RPMI7951 (cell line): ENCODE measurements at regions not wholly inside any gene's neighbourhood (a gene's known extent, or its start where the extent isn't known, plus 50 kb on each side); places are given as distances from the start of the nearest gene placed in this dataset.
A peak's percentile ranks its signal among the peaks of the same experiment; 100 is the strongest.

Source experiments
- DNase-seq: peaks from one replicate; pipeline ENCODE4 v3.0.0-alpha.2; 2012; ENCODE audit warnings: low read depth

GRCh38 chr9:87247097-87247496 is 250.6 kb upstream of the DAPK1 start:
- DNase-seq = no peak

- no peak for DNase-seq
Observed at GRCh38 chr9:87249029-87249428, 248.6 kb upstream of the DAPK1 start.

- DNase-seq = no peak
Observed at GRCh38 chr9:87250205-87250604, 247.5 kb upstream of the DAPK1 start.

- DNase-seq = no peak
Observed at GRCh38 chr9:87255431-87256155, 242.1 kb upstream of the DAPK1 start.

GRCh38 chr9:87256973-87257372 is 240.7 kb upstream of the DAPK1 start:
- peak; percentile 39 for DNase-seq

GRCh38 chr9:87259543-87260518 is 237.8 kb upstream of the DAPK1 start:
- no peak for DNase-seq

GRCh38 chr9:87263291-87263690 is 234.4 kb upstream of the DAPK1 start:
- no peak for DNase-seq

DNA sequence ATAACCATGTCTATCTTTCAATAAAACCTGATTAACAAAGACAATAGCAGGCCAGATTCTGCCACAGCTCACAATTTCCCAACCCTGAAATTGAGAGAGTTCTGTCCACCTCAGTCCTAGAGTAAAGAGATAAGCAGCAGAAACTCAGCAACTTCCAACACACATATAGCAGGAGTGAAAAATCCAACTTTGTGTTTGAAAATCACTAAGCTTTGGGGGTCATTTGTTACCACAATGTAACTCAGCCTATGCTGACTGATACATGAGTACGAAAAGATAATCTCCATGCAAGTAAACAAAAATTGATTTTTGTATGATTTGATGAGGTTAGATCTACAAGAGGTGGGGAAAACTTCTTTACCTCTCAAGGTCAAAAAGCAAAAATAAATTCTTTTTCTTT is 231.0 kb upstream of the DAPK1 start:
- DNase-seq = no peak

GRCh38 chr9:87267251-87268070 is 230.2 kb upstream of the DAPK1 start:
- DNase-seq = peak; percentile 60

DNA sequence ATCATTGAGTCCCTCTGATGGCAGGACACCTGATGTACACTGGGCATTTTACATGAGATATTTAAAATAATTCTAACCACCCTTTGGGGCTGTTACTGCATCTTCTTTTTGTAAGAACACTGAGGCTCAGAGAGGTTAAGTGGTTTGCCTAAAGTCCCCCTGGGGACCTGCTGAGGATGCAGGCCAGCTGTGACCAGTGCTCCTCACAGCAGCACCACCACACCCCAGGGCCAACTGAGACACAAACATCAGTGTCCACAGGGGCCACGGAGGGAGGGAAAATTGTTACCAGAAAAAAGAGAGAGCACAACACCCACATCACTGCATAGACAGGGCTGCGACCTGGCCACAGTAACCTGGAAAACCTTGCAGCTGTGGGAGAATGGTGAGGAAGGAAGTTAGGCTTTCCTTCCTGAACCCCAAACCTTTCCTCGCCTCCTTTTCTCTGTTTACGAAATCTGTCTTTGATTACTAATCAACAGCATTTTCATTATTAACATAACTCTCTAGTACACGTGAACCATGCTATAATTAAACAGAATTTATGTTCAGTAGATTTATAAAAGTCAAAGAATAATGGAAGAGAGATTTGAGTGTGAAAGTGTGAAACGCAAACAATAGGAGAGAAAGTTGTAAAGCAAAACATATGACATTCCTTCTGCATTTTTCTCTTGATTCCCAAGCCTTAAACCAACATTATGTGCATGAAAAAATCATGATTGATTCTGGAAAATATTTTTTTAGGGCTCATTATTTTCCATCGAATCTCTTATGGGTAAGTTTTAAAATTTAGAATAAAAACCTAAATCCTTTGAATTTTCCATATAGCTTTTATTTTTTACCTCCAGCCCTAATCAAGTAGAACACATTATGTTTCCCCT is 228.1 kb upstream of the DAPK1 start:
- DNase-seq = no peak

- peak; percentile 78 for DNase-seq
Observed at GRCh38 chr9:87270221-87270847, 227.3 kb upstream of the DAPK1 start.

- DNase-seq = no peak
Observed at GRCh38 chr9:87270848-87271234, 226.8 kb upstream of the DAPK1 start.

DNA sequence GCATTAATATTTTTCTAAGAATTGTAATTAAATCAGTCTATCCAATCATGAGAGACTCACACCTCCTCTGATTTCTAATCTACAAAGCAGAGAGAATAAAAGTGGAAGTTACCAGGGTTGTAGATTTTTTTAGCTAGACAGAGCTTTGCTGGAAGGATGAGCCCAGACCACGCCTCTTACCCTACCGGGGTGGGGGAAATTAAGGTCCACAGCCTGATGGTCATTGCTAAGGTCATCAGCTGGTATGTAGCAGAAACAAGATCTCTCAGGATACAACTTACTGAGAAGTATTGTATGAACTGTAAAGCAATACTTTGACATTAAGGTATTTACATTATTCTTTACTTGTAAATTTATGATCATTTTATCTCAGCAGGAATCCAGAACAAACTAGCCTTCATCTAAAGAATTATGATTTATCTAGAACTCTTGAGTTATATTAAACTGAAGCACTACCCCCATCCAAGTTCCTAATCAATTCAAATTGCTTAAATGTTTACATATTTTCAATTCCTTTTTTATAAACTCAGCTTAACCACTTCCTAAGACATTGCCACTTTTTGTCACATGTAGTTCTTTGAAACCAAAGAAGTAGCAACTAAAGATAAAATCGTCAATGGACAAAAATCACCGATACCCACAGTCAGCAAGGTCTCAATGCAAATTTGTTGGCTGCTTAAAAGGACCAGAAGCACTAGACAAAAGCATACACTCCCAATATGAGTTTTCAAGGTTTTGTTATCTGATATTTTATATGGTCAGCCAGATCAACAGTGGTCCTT is 225.8 kb upstream of the DAPK1 start:
- no peak for DNase-seq

GRCh38 chr9:87275047-87275725 is 222.5 kb upstream of the DAPK1 start:
- no peak for DNase-seq

DNA sequence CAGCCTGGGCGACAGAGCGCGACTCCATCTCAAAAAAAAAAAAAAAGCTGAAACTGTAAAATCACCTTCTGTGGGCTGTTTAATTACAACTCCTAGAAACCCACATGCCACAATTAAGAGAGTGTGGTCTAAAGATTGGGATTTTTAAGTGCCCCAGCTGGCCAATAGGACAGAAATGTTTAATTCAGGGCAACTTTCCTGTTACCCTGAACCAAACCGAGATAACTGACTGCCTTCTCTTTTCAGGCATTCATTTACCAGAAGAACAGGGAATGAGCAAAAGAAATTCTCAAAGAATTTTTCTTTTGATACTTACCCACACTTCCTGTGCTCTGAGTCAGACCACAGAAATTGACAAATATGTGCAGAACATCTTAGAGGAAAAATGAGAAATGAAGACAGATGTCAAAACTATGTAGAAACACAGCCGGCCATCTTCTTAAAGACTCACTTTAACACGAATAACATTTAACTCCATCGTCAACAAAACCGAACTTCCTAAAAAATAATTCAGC is 221.3 kb upstream of the DAPK1 start:
- DNase-seq = peak; percentile 57

DNA sequence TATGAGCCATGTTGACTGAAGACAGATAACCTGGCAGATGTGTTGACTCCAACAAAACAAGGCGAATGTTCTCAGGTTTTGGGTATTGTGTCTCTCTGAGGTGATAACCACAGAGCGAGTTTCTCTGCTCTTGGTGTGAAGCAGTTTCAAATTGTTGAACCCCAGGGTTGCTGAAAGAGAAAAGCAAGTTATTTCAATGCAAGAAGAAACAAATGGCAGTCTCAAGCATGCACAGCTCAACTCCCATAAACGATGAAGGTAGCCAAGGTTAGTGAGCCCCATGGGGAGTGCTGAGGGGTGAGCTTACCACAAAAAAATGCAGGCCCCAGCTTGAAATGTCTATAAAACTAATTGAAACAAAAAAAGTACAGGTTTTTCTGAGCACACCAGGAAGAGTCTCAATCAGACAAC is 220.8 kb upstream of the DAPK1 start:
- DNase-seq = no peak

DNA sequence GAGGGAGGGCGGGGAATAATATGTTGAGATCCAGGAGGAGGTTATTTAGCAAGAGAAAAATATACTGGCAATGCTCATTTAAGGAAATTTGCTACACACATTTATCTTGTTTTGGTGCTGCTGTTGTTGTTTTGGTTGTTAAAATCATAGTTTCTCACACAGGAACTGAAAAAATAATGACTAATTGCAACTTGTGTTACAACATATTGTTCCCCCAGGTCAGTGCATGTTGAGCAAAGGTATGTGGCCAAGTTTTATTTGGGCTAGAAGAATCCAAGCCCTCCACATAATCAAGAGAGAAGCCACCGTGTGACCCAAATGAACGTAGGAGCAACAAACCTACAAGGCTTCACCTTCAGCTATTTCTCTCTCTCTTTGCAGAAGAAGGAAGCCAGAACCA is 220.3 kb upstream of the DAPK1 start:
- DNase-seq = no peak

GRCh38 chr9:87278971-87279733 is 218.5 kb upstream of the DAPK1 start:
- DNase-seq = no peak
